NCI-H510A (cell line): ENCODE measurements at regions not wholly inside any gene's neighbourhood (a gene's known extent, or its start where the extent isn't known, plus 50 kb on each side); places are given as distances from the start of the nearest gene placed in this dataset.
A peak's percentile ranks its signal among the peaks of the same experiment; 100 is the strongest.
"Not testable (repeated sequence)": the region's sequence is repeated elsewhere in the genome, so short reads cannot be mapped to it uniquely, and the experiment has no call there.

Source experiments
- DNase-seq: peaks from one replicate; lab custom pipeline; 2025; lab: John Stamatoyannopoulos, UW

GRCh38 chr1:91095321-91095720 lies 73.5 kb upstream of the ZNF644 start:
- not testable (repeated sequence) for DNase-seq

GRCh38 chr1:91092503-91092902 lies 70.7 kb upstream of the ZNF644 start:
- no peak for DNase-seq

- peak; percentile 66 for DNase-seq
Observed at GRCh38 chr1:91091812-91092211, 70.0 kb upstream of the ZNF644 start.

GRCh38 chr1:91080650-91081049 lies 58.8 kb upstream of the ZNF644 start:
- no peak for DNase-seq

- DNase-seq, result no peak
Observed at GRCh38 chr1:91078859-91079258, 57.0 kb upstream of the ZNF644 start.

GRCh38 chr1:91076834-91077233 lies 55.0 kb upstream of the ZNF644 start:
- DNase-seq, result no peak

GRCh38 chr1:91075233-91076135 lies 53.6 kb upstream of the ZNF644 start:
- no peak for DNase-seq

GRCh38 chr1:91073299-91073698 lies 51.5 kb upstream of the ZNF644 start:
- no peak for DNase-seq

GRCh38 chr1:91071838-91072237 lies 50.0 kb upstream of the ZNF644 start:
- no peak for DNase-seq
